AG09319 (cell line): ENCODE measurements at regions not wholly inside any gene's neighbourhood (a gene's known extent, or its start where the extent isn't known, plus 50 kb on each side); places are given as distances from the start of the nearest gene placed in this dataset.

ENCODE experiments used
- DNase-seq: peaks from one replicate; pipeline ENCODE4 v3.0.0-alpha.2; 2010; ENCODE audit warnings: low read depth; ENCODE audit errors: extremely low read depth
- TF ChIP-seq, protein P1 (sequence below): IDR thresholded peaks from 2 replicates; pipeline ENCODE4 v1.5.1; 2011; ENCODE audit warnings: low read depth, mild to moderate bottlenecking, inconsistent platforms, low read length, moderate library complexity

GRCh38 chr6:82080767-82081166 lies 166.8 kb downstream of the IBTK start:
- TF ChIP-seq, protein P1, sequence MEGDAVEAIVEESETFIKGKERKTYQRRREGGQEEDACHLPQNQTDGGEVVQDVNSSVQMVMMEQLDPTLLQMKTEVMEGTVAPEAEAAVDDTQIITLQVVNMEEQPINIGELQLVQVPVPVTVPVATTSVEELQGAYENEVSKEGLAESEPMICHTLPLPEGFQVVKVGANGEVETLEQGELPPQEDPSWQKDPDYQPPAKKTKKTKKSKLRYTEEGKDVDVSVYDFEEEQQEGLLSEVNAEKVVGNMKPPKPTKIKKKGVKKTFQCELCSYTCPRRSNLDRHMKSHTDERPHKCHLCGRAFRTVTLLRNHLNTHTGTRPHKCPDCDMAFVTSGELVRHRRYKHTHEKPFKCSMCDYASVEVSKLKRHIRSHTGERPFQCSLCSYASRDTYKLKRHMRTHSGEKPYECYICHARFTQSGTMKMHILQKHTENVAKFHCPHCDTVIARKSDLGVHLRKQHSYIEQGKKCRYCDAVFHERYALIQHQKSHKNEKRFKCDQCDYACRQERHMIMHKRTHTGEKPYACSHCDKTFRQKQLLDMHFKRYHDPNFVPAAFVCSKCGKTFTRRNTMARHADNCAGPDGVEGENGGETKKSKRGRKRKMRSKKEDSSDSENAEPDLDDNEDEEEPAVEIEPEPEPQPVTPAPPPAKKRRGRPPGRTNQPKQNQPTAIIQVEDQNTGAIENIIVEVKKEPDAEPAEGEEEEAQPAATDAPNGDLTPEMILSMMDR, result no peak
- DNase-seq, result no peak

DNA sequence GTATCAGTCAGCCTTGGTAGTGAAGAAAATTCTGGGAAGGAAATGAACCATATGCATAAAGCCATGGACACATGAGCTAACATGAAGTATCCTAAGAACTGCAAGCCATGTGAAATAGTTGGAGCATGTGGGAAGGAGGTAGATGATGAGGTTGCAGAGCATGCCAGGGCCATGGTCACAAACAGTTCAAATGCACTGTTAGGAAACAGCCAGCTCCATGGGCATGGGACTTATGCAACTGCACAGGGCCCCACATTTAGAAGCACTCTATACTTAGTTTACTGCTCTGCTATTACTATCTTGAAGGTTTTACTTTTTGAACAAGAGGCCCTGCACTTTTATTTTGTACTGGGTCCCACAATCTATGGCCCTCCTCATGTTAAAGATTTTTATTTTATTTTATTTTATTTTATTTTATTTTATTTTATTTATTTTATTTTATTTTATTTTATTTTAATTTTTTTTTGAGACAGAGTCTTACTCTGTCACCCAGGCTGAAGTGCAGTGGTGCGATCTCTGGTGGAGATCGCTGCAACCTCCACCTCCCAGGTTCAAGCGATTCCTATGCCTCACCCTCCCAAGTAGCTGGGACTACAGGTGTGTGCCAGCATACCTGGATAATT lies 169.1 kb downstream of the IBTK start:
- DNase-seq, result no peak
- TF ChIP-seq, protein P1, result no peak

GRCh38 chr6:82076916-82077315 lies 170.6 kb downstream of the IBTK start:
- TF ChIP-seq, protein P1, result no peak
- DNase-seq, result no peak

DNA sequence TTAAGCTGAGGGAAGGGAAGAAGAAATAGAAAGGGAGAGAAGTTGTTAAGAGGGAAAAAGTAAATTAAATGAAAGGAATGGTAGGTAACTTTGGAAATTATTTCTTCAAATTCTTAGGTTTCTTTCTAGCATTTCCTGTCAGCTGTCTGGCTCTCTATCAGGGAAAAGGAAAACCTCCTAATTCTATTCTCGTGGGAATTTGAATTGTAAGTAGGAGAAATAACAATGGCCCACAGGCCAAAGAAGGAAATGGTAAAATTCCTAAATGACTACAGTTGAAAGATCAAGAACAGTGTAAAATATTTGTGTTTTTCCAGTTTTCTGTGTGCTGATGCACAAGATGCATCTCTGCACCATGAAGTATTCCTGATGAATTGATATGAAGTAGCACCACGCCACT lies 173.0 kb downstream of the IBTK start:
- no peak for DNase-seq
- TF ChIP-seq, protein P1, result no peak

GRCh38 chr6:82073484-82073883 lies 174.1 kb downstream of the IBTK start:
- TF ChIP-seq, protein P1, result no peak
- DNase-seq, result no peak

DNA sequence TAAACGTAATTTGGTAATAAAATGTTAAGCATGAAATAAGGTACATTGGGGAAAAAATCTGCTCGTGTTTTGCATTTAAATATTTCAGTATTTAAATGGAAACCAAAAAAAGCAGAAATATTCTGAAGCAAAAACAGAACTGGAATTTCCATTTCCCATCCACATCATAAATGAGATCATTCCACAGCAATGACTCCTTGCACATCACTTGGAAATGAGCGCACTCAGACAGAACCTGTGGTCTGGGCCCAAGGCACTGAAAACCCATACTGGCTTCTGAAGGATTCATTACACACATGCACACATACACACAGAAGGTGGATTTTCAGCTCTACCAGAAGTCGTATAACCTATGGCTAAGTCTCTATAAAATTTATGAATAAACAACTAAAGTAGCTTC lies 174.8 kb downstream of the IBTK start:
- no peak for DNase-seq
- TF ChIP-seq, protein P1, result no peak

- no peak for DNase-seq
- TF ChIP-seq, protein P1, result no peak
Measured at GRCh38 chr6:82072121-82072521, 175.4 kb downstream of the IBTK start.
